ENCODE measurements at regions not wholly inside any gene's neighbourhood (a gene's known extent, or its start where the extent isn't known, plus 50 kb on each side); places are given as distances from the start of the nearest gene placed in this dataset.

GRCh38 chr2:17079262-17079661 lies 413.6 kb upstream of the CYRIA start:
- ChIA-PET POLR2A (ENCODE audit: unreplicated experiment) (no interaction called here), CTCF (no interaction called here)
- H3K36me3 ChIP-seq (ENCODE audit: low read depth), result no peaks in the 10 kb centered on the region
- no peaks in the 10 kb centered on the region for H4K20me1 ChIP-seq (ENCODE audit: insufficient read depth)
- no peak for DNase-seq
- no peaks in the 10 kb centered on the region for H3K79me2 ChIP-seq (ENCODE audit: low read depth)
- H3K27ac ChIP-seq, result no peak overlapping the region
- H3K4me3 ChIP-seq, result no peak overlapping the region
- H3K9me3 ChIP-seq (ENCODE audit: insufficient read depth, low read depth), result 0 out of 2 replicates have a peak, but pooled peaks cover 15% of the 10 kb centered on the region
- no peaks in the 10 kb centered on the region for H3K27me3 ChIP-seq (ENCODE audit: insufficient read depth, low read depth)
- no TSS peak for BruUV-seq (replicated peaks)
- H3F3A ChIP-seq (ENCODE audit: insufficient read depth, low read depth), result no peaks in the 10 kb centered on the region
- no peaks in the 10 kb centered on the region for H3K9me2 ChIP-seq (ENCODE audit: insufficient read depth)
- intact Hi-C loops (cut with micrococcal nuclease; ENCODE audit: unreplicated experiment), result no loop called here
- H3K4me2 ChIP-seq, result no peak overlapping the region
- TF ChIP-seq, protein P1, sequence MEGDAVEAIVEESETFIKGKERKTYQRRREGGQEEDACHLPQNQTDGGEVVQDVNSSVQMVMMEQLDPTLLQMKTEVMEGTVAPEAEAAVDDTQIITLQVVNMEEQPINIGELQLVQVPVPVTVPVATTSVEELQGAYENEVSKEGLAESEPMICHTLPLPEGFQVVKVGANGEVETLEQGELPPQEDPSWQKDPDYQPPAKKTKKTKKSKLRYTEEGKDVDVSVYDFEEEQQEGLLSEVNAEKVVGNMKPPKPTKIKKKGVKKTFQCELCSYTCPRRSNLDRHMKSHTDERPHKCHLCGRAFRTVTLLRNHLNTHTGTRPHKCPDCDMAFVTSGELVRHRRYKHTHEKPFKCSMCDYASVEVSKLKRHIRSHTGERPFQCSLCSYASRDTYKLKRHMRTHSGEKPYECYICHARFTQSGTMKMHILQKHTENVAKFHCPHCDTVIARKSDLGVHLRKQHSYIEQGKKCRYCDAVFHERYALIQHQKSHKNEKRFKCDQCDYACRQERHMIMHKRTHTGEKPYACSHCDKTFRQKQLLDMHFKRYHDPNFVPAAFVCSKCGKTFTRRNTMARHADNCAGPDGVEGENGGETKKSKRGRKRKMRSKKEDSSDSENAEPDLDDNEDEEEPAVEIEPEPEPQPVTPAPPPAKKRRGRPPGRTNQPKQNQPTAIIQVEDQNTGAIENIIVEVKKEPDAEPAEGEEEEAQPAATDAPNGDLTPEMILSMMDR (conservative IDR thresholded peaks at IDR 0.05), result no peak
- no peak for TF ChIP-seq EZH2 (IDR thresholded peaks at IDR 0.05; ENCODE audit: low read depth)
- no peak overlapping the region for H2AFZ ChIP-seq
- H3K4me1 ChIP-seq (replicated peaks; ENCODE audit: insufficient read depth), result no peaks in the 10 kb centered on the region

- Histone ChIP-seq H3K27me3 (ENCODE audit: insufficient read depth, low read depth) (no peaks in the 10 kb centered on the region), H3K36me3 (ENCODE audit: low read depth) (no peaks in the 10 kb centered on the region), H2AFZ (no peak overlapping the region), H3K4me1 (replicated peaks; ENCODE audit: insufficient read depth) (no peaks in the 10 kb centered on the region), H3F3A (ENCODE audit: insufficient read depth, low read depth) (no peaks in the 10 kb centered on the region), H3K9me2 (ENCODE audit: insufficient read depth) (no peaks in the 10 kb centered on the region), H4K20me1 (ENCODE audit: insufficient read depth) (no peaks in the 10 kb centered on the region), H3K4me2 (no peak overlapping the region), H3K4me3 (no peak overlapping the region), H3K9me3 (ENCODE audit: insufficient read depth, low read depth) (0 out of 2 replicates have a peak, but pooled peaks cover 15% of the 10 kb centered on the region), H3K79me2 (ENCODE audit: low read depth) (no peaks in the 10 kb centered on the region), H3K27ac (no peak overlapping the region)
- CTCF ChIA-PET, result interaction anchor here (0.6 kb wide), 1 partner anchor 20 kb away, joined by 3 read pairs; no protein-coding TSS in a partner anchor
- BruUV-seq (replicated peaks), result no TSS peak
- no peak for DNase-seq
- POLR2A ChIA-PET (ENCODE audit: unreplicated experiment), result no interaction called here
- intact Hi-C loops (cut with micrococcal nuclease; ENCODE audit: unreplicated experiment), result no loop called here
- TF ChIP-seq, protein P1 (conservative IDR thresholded peaks at IDR 0.05), result no peak
- no peak for TF ChIP-seq EZH2 (IDR thresholded peaks at IDR 0.05; ENCODE audit: low read depth)
Measured at GRCh38 chr2:17076533-17076932, 410.9 kb upstream of the CYRIA start.

DNA sequence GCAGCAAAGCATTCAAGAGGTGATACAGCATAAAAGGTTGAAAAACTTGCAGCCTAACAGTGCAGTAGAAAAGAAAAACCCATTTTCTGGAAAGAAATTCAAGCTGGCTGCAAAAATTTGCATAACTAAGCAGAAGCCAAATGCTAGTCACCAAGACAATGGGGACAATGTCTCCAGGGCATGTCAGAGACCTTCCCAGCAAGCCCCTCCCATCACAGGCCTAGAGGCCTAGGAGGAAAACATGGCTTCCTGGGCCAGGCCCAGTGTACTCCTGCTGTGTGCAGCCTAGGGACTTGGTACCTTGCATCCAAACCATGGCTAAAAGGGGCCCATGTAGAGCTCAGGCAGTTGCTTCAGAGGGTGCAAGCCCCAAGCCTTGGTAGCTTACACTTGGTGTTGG lies 405.1 kb upstream of the CYRIA start:
- no peaks in the 10 kb centered on the region for H3K9me3 ChIP-seq (ENCODE audit: insufficient read depth, low read depth)
- no peak overlapping the region for H3K27ac ChIP-seq
- no peak overlapping the region for H2AFZ ChIP-seq
- no peaks in the 10 kb centered on the region for H3K36me3 ChIP-seq (ENCODE audit: low read depth)
- DNase-seq, result no peak
- no TSS peak for BruUV-seq (replicated peaks)
- H3K4me3 ChIP-seq, result no peak overlapping the region
- intact Hi-C loops (cut with micrococcal nuclease; ENCODE audit: unreplicated experiment), result no loop called here
- H3K4me2 ChIP-seq, result no peak overlapping the region
- no peaks in the 10 kb centered on the region for H3F3A ChIP-seq (ENCODE audit: insufficient read depth, low read depth)
- TF ChIP-seq EZH2 (IDR thresholded peaks at IDR 0.05; ENCODE audit: low read depth), result no peak
- TF ChIP-seq, protein P1 (conservative IDR thresholded peaks at IDR 0.05), result no peak
- no peaks in the 10 kb centered on the region for H3K4me1 ChIP-seq (replicated peaks; ENCODE audit: insufficient read depth)
- ChIA-PET CTCF (no interaction called here), POLR2A (ENCODE audit: unreplicated experiment) (no interaction called here)
- no peaks in the 10 kb centered on the region for H3K79me2 ChIP-seq (ENCODE audit: low read depth)
- no peaks in the 10 kb centered on the region for H3K27me3 ChIP-seq (ENCODE audit: insufficient read depth, low read depth)
- H4K20me1 ChIP-seq (ENCODE audit: insufficient read depth), result no peaks in the 10 kb centered on the region
- no peaks in the 10 kb centered on the region for H3K9me2 ChIP-seq (ENCODE audit: insufficient read depth)

All from PC-9 (cell line).